Stromal cell of bone marrow (primary cell): ENCODE measurements at regions not wholly inside any gene's neighbourhood (a gene's known extent, or its start where the extent isn't known, plus 50 kb on each side); places are given as distances from the start of the nearest gene placed in this dataset.
"Not testable (repeated sequence)": the region's sequence is repeated elsewhere in the genome, so short reads cannot be mapped to it uniquely, and the experiment has no call there.

ENCODE experiments used
- DNase-seq: peaks from one replicate; pipeline ENCODE4 v3.0.0-alpha.2; 2012; ENCODE audit warnings: low read depth

GRCh38 chr15:45810201-45810600 lies 175.4 kb downstream of the SQOR start:
- DNase-seq: no peak

- no peak for DNase-seq
These were observed 177.4 kb downstream of the SQOR start for GRCh38 chr15:45812200-45812599.

- not testable (repeated sequence) for DNase-seq
These were observed 182.7 kb downstream of the SQOR start for GRCh38 chr15:45817578-45817977.

- DNase-seq: no peak
These were observed 186.6 kb downstream of the SQOR start for GRCh38 chr15:45821390-45821789.

DNA sequence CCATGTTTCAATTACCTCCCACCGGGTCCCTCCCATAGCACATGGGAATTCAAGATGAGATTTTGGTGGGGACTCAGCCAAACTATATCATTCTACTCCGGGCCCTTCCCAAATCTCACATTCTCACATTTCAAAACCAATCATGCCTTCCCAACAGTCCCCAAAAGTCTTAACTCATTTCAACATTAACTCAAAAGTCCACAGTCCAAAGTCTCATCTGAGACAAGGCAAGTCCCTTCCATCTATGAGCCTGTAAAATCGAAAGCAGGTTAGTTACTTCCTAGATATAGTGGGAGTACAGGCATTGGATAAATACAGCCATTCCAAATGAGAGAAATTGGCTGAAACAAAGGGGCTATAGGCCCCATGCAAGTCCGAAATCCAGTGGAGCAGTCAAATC lies 188.1 kb downstream of the SQOR start:
- not testable (repeated sequence) for DNase-seq

DNA sequence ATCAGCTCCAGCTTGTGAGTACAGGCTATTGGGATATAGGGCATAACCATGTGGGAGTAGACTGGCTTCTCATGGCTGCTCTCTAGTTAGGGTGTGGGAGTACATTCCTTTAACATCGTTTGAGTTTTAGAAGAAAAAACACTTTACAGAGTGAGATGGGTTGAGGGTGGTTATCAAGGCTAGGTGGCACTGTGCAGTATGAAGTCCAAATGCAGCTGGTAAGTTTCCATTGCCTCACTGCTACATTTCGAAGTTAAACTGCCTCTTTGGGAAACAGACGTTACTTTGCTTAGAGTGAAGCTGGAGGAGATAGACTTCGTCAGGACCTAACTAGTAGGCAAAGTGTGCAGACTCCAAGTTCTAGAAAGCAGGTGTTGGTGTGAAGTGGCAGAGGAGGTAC lies 192.4 kb downstream of the SQOR start:
- DNase-seq: no peak

GRCh38 chr15:45827766-45828165 lies 192.9 kb downstream of the SQOR start:
- DNase-seq: no peak

GRCh38 chr15:45829336-45830153 lies 194.7 kb downstream of the SQOR start:
- DNase-seq: no peak

DNA sequence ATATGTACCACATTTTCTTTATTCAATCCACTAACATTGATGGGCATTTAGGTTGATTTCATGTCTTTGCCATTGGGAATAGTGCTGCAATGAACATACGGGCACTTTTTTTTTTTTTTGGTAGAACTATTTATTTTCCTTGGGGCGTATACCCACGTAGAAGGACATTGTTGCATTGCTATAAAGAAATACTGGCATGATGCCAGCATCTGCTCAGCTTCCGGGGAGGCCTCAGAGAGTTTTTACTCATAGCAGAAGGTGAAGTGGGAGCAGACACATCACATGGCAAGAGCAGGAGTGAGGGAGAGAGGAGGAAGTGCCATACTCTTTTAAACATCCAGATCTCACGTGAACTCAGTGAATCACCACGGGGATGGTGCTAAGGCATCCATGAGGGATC lies 197.0 kb downstream of the SQOR start:
- no peak for DNase-seq

DNA sequence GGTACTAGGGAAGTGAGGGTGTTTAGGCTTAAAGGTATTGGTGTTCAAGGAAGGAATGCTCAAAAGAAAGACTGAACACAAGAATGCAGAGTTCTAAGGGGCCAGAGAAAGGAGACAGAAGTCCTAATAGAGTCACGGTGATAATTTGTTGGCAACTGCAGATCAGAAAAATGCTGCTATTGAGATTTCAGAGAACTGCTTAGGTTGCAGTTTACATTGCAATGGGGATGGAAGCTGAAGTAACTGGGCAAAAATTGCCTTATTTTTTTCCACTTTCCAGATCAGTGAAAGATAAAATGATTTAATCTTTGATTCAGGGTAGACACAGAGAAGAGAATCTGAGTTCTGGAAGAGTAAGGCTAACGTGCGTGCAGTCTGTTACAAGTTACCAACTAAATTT lies 199.8 kb downstream of the SQOR start:
- no peak for DNase-seq

DNA sequence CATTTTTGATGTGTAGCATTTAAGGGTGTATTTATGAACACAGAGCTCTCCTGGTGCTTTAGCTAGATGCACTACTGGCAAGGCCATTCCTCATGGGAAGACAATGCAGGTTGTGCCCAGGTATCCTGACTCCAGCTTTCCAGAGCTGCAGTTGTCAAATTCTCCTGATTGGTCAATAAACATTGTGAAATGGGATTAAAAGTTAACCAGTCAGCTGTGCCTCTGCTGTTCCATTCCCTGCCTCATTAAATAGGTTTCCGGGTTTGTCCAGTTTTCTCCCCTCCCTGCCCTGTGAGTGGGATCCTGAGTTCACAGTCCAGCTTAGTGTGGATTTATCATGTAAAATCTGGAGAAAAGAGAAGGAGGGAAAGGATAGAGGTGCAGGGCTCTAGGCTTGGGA lies 207.3 kb downstream of the SQOR start:
- DNase-seq: no peak

GRCh38 chr15:45847645-45848044 lies 212.8 kb downstream of the SQOR start:
- no peak for DNase-seq

- no peak for DNase-seq
These were observed 214.3 kb downstream of the SQOR start for GRCh38 chr15:45849136-45849535.

DNA sequence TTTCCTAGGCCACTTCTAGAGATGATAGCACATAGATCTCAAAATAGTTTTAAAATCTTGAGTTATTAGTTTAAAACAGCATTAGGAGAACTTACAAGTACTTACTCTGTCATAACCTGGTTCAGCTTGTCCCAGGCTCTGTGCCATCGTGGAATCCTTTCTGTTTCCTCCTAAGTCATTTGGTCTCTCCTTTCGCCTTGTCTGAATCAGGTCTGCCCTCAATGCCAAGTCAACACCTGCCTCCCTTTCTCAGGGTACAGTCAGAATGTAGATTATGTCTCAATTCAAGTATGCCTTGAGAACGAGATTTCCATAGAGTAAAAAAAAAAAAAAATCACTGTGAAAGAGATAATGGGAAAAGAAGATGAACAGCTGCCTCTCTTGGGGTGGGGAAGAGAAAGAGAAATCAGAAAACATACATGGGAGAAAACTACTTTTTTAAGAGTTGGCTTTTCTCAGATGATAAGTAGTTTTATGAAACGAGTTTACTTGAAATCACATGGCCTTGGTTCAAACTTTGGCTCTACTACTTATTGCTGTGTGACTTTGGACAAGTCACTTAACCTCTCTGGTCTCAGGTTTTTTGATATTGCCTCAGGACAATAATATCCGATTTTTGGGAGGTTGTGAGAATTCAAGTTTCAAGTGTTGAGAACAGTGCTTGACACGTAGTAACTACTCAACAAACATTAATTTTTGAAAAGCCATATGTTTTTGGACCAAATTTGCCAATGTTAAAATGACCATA lies 219.8 kb downstream of the SQOR start:
- no peak for DNase-seq

DNA sequence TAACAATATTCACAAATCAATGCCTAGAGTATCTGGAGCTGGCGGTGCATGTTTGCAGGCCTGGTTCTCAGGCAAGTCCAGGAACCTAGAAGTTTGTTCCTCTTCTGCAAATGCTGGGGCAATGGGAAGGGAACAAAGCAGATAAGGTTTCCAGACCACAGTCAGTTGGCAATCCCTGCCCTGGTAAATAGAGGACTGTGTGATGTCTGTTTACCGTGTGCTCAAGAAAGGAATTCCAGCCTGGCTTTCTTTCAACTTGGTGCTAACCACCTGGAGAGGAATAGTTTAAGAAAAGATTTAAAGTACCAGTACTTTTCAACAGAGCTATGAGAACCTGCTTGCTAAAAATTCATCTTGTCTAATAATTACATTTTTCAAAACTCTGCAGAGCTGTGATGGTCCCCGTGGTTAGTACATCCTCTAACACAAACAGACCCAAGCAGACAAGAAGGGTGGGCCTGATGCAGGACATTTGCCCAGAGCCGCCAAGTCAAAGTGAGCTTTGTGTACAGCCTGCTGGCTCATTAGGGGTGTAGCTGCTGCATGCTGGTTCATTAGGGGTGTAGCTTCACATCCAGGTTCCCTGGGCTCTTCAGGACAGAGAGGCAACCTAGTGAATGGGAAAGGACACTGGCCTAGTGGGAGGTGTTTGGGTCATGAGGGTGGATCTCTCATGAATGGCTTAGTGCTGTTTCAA lies 220.5 kb downstream of the SQOR start:
- DNase-seq: no peak

DNA sequence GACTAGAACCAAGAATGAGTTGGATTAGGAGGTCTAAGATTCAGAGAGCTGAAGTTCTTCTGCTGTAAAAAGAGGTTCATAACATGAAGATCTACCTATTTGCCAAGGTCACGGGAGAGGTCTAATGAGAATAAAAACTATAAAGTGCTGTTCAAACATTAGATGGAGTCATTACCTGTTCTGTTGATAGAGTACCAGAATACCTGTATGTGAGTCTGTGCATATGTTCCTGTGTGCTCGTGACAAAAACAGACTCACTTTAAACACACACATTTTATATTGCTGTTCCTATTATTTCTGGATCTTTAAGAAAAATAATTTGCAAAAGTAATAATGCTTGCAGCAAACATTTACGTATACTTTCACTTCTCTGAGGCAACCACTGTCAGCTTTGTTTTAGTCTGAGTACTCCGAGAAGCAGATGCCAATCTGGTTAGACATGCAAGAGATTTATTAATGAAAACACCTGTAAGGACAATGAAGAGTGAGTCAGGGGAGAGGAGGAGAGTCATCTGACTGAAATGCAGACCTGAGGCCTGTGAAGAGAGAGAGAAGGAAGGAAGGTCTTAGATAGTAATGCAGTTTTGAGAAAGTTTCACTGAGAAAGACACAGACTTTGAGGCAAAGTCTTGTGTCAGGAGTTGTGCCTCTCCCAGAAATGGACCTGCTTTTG lies 221.2 kb downstream of the SQOR start:
- DNase-seq: no peak

DNA sequence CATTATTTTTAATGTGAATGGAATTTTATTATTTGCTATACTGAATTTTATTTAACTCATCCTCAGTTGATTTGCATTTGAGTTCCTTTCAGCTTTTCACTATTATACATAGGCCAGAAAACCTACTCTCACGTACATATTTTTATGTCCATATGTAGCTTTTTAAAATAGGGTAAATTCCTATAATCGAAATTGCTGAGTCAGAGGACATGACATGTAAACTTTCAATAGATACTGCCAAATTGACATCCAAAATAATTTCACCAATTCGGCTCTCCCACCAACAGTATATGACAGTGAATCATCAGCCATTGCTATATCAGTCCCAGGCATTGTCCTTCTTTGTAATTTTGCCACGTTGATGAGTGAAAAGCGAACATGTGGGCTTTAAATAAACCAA lies 222.5 kb downstream of the SQOR start:
- DNase-seq: no peak

- no peak for DNase-seq
These were observed 223.7 kb downstream of the SQOR start for GRCh38 chr15:45858491-45858890.

- DNase-seq: no peak
These were observed 227.2 kb downstream of the SQOR start for GRCh38 chr15:45862034-45862433.

DNA sequence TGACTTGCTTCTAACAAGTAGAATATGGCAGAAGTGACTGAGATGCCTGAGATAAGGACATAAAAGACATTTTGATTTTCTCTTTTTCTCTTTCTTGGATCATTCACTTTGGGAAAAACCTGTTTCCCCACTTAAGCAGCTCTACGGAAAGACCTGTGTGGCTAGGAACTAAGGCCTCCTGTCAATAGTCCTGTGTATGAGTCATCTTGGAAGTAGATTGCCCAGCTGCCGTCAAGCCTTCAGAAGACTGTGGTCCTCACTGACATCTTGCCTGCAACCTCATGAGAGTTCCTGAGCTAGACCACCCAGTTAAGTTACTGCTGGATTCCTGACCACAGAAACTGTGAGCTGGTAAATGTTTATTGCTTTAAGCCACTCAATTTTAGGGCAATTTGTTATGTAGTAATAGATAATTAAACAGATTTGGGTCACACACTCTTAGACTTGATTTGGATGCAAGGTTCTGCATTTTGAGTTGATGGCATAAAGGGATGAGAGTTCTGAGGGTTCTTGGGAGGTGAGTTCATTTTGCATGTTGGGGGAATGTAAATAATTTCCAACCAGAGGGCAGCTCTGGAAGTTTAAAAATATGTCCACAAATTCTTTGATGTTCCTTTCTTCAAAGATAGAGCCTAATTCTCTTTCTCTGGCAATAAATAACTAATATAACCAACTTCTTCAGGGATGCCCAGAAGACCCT lies 229.2 kb downstream of the SQOR start:
- DNase-seq: no peak

DNA sequence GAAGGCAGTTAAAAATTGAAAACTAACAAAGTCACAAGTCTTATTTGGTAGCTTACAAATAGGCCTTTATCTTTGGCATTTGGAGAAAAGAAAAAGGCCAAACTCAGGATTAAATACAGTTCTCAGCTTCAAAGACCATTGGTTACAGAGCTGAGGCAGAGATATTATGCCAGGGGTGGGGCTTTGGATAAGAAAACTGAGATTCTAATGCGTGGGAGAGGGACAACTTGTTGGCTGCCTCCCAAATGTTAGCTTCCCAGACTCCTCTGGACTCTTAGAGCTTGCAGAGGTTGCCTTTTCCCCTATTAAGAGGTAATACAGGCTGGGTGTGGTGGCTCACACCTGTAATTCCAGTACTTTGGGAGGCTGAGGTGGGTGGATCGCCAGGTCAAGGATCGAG lies 231.8 kb downstream of the SQOR start:
- DNase-seq: no peak

GRCh38 chr15:45867281-45867680 lies 232.5 kb downstream of the SQOR start:
- no peak for DNase-seq
